Activated T-cell treated with anti-CD3 and anti-CD28 coated beads for 48 hours (primary cell): ENCODE measurements at regions not wholly inside any gene's neighbourhood (a gene's known extent, or its start where the extent isn't known, plus 50 kb on each side); places are given as distances from the start of the nearest gene placed in this dataset.

Experiments used
- DNase-seq: peaks from one replicate; pipeline ENCODE4 v3.0.0-alpha.2; 2020; ENCODE audit warnings: low read depth

DNA sequence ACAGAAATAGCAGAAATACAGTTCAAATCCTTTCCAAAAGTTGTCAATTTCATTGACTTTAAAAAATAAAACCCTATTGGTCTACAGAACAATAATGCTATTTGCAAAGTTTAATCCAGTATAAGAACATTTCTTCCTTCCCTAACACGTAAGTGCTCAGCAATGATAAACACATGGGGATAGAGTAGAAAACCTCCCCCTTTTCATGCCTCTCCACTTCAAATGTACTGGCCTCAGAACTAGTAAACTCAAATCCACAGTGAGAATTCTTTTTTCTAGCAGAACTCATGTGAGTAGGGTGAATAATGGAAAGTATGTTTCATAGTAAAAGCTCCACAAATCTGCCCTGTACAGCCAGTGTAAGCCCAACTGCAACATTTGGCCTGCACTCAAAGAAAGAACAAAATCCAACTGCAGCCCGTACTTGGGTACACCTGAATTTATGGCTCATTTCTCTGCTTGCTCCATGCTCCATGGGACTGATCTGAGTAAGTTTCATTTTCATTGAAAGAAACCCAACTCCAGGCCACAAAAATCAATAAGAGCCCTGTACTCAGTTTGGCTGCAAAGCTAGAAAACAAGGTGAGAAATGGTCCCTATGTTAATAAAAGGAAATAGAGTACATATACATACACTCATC, 115.0 kb upstream of the RMDN2 start:
- no peak for DNase-seq

DNA sequence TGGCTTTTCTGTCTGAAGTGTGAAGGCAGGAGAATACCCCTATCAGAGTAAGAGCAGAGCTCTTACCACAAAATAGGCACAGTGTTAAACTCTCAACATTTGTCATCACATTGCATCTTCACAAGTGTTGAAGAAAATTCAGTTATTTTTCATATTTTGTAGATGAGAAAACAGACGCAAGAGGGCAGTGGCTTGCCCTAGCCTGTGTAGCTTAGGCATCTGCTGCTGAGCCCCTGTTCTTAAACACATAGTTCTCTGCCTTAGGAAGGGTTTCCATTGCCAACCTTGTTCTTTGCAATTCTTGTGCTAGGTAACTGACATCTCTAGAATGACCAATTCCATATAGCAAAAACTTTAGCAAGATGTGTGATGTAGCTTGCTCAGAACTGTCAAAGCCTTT, 112.7 kb upstream of the RMDN2 start:
- DNase-seq: no peak

GRCh38 chr2:37812941-37813730, 112.0 kb upstream of the RMDN2 start:
- DNase-seq: no peak

DNA sequence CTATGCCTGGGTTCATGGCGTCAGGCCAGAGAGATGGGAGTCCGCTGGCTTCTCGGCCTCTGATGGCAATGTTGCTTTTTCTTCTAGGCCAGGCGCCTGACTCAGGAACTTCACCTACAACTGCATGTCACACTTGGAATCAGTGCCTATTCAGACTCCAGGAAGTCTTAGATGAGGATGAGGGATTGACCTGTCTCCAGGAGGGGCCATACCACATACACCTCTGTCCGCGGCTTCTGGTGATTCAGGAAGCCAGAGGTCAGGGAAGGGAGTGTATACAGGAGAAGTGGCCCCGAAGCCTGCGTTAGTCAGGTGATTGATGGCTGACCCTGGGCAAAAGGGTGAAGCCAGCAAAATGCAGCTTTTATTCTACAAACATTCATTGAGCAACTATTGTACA, 109.1 kb upstream of the RMDN2 start:
- DNase-seq: no peak

DNA sequence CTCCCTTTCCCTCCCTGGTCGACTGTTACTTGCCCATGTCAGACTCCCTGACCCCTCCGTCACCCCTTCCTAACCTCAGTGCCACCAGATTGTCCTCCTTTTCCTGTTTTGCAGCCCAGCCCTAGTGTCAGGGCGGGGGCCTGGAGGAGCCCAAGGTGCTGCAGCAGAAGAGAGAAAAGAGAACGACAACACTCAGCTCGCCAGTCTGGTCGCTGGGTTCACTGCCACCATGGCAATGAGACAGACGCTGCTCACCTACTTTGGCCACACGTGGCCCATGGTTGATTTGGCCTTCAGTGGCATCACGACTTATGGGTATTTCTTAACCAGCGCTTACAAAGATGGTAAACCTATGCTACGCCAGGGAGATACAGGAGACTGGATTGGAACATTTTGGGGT, 108.4 kb upstream of the RMDN2 start:
- DNase-seq: no peak

DNA sequence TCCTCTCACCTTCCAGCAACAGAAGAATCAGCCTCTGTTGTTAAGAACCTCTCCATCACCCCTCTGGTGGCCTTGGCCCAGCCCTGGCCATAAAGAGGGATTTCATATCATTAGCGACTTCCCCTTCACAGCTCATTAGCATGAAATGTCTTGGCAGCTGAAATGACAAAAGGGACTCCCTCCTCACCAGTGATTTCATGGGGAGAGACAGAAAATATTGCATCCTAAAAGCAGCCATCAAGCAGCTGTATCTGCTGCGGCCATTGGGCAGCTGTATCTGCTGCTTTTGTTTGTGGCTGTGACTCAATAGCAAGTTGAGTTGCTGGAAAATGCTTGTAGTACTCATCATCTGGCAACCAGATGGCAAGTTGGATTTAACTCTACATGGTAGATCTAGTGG, 105.9 kb upstream of the RMDN2 start:
- no peak for DNase-seq

DNA sequence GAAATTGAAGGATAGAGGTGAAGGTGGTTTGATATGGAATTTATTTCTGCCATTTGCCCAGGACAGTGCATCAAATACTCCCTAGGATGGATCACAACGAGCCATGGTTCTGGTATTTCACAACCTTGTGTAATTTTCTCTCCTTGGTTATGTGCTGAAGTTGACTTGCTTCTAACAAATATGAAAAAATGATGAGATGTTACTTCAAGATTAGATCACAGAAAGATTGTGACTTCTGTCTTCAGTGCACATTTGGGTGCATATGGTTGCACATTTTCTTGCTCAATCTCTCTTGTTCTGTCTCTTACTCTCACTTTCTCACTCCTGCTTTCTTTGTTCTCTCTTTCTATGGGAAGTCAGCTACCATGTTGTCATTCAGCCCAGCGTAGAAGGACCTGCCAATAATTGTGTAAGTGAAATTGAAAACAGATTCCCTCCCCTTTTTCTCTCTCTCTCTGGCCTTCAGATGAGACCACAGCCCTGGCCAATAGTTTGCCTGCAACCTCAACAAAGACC, 104.6 kb upstream of the RMDN2 start:
- no peak for DNase-seq

- DNase-seq: no peak
Observed at GRCh38 chr2:37825586-37825985, 99.5 kb upstream of the RMDN2 start.

GRCh38 chr2:37826611-37827010, 98.5 kb upstream of the RMDN2 start:
- DNase-seq: no peak

DNA sequence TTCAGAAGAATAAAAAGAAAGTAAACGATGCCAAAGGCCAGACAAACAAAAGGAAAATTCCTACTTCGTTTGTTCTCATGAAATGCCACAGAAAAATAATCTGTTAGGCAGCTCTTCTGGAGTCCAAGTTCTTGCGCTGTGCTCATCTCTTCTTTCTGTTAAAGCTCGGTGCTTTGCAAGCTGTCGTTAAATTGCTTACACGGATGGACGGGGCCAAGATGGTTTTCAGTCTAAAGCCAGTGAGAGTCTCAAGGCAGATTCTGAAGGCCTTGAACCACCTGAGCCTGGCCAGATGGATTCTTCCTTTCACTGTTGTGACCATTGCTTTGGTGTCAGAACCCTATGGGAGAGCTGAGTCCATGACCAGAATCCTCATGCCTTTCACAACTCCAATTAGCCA, 97.6 kb upstream of the RMDN2 start:
- DNase-seq: no peak

DNA sequence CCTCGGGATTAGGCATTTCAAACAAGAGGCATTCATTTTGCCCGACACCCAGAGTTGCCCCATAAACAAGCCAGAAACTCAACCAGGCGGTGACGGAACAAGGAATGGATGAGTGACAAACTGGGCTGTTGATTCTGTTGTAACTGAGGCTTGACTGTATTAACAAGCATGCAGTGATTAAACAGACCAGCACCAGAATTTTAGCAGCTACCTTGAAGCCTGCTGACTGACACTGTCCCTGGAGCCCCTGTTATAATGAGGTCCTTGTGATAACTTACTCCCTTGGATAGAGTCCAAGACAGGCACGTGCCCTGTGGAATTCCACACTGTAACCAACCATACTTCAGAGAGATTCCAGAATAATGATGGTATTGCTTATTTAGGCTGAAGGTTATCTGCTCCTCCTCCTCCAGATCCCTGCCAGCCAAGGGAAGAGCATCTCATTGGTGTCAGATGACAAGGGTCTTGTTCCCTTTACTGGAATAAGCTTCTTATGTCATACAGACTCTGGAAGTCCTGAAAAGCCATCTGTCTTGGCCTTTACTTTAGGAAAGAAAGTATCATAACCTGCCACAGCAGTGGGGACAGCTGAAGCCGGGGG, 97.1 kb upstream of the RMDN2 start:
- no peak for DNase-seq

GRCh38 chr2:37829202-37829601, 95.9 kb upstream of the RMDN2 start:
- DNase-seq: no peak

DNA sequence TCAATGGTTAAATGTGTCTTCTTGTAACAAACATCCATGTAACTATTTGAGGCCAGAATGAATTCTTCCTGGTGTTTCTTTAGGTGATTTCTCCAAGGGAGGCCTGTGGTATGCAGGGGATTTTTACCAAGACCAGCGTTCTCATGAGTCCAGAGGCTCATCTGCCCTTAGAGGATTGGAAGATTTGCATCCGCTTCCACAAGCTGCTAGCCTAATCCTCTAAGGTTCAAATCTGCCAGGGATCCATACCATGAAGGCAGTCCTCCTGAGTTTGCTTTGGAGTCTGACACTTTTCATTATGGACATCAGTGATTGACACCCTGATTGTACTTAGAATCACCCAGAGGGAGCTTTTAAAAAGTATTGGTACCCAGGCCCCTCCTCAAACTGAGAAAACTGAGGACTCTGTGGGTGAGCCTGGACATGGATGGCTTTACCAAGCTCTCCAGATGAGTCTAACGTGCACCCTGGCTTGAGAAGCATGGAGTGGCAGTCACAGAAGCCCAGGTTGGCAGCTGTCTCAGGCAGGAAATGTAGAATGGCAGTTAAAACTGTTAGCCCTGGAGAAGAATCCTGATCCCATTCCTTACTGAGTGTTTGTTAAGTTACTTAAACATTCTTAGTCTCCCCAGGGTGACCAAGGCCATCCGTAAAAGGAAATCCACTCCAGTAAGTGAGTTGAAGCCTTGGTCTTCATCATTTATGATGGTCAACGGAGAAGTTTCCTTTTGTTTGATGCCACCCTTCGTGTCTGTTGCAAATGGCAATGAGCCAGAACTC, 95.3 kb upstream of the RMDN2 start:
- DNase-seq: no peak

GRCh38 chr2:37830636-37831035, 94.5 kb upstream of the RMDN2 start:
- no peak for DNase-seq

- no peak for DNase-seq
Observed at GRCh38 chr2:37831081-37831780, 93.9 kb upstream of the RMDN2 start.

GRCh38 chr2:37832590-37833197, 92.4 kb upstream of the RMDN2 start:
- peak; percentile 66 for DNase-seq

DNA sequence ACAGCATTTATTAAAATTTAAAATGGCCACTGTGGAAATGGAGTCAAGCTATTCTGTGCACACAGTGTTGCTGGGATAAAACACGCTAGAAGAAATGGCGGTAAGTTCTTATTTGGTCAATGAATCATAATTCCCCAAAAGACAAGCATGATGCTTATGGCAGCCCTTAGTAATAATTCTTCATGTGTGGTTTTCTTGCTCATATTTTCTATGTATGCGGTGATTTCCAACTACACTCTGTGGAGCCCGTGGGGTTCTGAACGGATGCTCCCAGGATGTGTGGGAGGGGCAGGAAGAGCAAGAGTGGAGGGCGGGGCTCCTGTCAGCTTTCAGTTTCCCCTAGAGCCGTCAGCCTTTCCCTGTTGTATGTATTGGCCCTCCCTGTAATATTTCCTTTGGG, 91.7 kb upstream of the RMDN2 start:
- peak; percentile 29 for DNase-seq

GRCh38 chr2:37836270-37836669, 88.8 kb upstream of the RMDN2 start:
- DNase-seq: no peak

DNA sequence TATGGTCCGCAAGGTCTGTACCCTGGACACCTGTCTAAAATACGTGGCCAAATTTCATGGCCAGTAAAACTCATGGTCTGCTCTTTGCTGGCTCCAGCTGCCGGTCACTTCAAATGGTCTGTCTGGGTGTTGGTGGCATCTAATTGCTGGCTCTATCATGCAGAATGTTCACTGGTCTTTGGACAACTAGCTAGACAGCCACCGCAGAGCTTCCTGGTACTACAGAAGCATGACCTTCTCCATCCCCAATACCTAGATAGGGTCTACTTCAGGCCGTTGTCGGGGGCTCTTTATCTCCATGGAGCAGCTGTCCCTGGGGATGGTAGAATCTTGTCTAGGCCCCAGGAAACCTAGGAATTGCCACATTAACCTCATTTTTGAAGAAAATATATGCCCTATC, 88.4 kb upstream of the RMDN2 start:
- no peak for DNase-seq

- DNase-seq: no peak
Observed at GRCh38 chr2:37837628-37838328, 87.3 kb upstream of the RMDN2 start.
